Breast epithelium (tissue), 4 donors: ENCODE measurements at regions not wholly inside any gene's neighbourhood (a gene's known extent, or its start where the extent isn't known, plus 50 kb on each side); places are given as distances from the start of the nearest gene placed in this dataset.

ENCODE experiments used
- DNase-seq, 2 donors: peaks; one replicate each; pipeline ENCODE4 v3.0.0-alpha.2; 2019; ENCODE audit warnings: low spot score in 2 of 2
- H3K27ac ChIP-seq, 2 donors: fragments of 200-600 bp; sonication (generic) in 1 of 2; one replicate each; pipeline ENCODE4 v1.5.1; 2016 to 2019; ENCODE audit warnings: mild to moderate bottlenecking in 1 of 2
- H3K27me3 ChIP-seq, 2 donors: fragments of 200-600 bp; sonication (generic) in 1 of 2; one replicate each; pipeline versions ENCODE4 v1.5.1 to v1.6.0; 2017 to 2019; ENCODE audit warnings: control low read depth in 1 of 2, mild to moderate bottlenecking in 1 of 2
- H3K36me3 ChIP-seq: fragments of 200-600 bp; one replicate; pipeline ENCODE4 v1.5.1; 2019
- H3K4me1 ChIP-seq, 2 donors: fragments of 200-600 bp; sonication (generic); one replicate each; pipeline ENCODE4 v1.5.1; 2016 to 2019; ENCODE audit warnings: control low read depth in 1 of 2
- H3K4me3 ChIP-seq, 3 donors: fragments of 200-600 bp; sonication (generic); 1 replicate in 2 of 3; 2 replicates in 1 of 3; pipeline ENCODE4 v1.5.1; 2016 to 2019; ENCODE audit warnings: mild to moderate bottlenecking in 3 of 3, moderate library complexity in 2 of 3
- H3K9me3 ChIP-seq, 2 donors: fragments of 200-600 bp; sonication (generic) in 1 of 2; one replicate each; pipeline ENCODE4 v1.5.1; 2016 to 2019; ENCODE audit warnings: control low read depth in 1 of 2
- CTCF ChIP-seq, 3 donors: fragments of 450-650 bp; IDR thresholded peaks; one replicate each; pipeline ENCODE4 v1.5.1; 2016 to 2017; ENCODE audit warnings: antibody characterized with exemption in 3 of 3, mild to moderate bottlenecking in 3 of 3, moderate library complexity in 3 of 3
- POLR2A ChIP-seq: fragments of 450-650 bp; IDR thresholded peaks from one replicate; pipeline ENCODE4 v1.6.1; 2016; ENCODE audit warnings: antibody characterized with exemption, mild to moderate bottlenecking, moderate library complexity
- POLR2AphosphoS5 ChIP-seq, 3 donors: sonication (generic); formaldehyde crosslinking; IDR thresholded peaks; one replicate each; pipeline ENCODE4 v1.6.1; 2017; ENCODE audit warnings: antibody characterized with exemption in 3 of 3
- intact Hi-C: fragments of 100-400 bp; cut with DNase I; formaldehyde crosslinking; loops from one replicate; pipeline ENCODE4 v1.15.1; 2023; ENCODE audit warnings: low total_unique reads

DNA sequence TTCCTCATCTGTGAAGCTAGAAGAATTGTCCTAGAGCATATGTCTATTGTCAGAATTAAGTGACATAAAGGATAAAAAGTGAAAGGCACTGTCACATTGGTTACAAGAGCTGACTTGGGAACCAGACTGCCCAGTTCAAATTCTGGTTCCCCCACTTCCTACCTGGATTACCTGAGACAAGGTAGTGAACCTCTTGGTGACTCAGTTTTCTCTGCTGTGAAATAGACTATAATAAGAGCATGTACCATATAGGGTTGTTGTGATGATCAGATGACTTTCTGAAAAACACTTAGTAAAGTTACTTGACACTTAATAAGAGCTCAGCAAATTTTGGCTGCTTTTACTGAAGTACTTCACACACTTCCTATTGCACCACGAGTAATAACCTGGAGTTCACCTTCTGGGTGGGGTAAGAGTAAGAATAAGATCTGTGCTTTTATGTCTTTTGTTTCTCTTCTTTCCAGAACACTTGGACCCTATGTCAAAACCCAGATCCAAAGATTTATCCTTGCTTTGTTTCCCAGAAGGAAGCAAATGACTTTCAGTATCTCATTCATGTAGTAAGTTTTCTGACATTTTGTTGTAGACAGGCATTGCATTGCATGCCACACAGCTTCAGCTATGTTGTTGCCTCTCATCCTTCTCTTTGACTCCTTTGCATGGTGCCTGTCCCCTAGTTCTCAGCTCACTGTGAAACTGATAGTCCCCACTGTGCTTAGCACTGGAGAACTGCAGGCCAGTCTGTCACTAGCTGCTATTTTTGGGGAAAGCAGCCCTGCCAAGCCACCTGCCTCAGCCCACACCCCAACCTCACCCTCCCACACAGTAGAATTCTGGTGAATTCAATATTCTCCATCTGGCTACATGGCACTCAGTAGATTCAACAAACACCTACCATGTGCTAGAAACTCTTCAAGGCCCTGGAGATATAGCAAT lies 121.8 kb upstream of the POU2AF2 start:
- Histone ChIP-seq H3K4me1 (no peaks in the 10 kb centered on the region), H3K27ac (no peak overlapping the region), H3K27me3 (no peaks in the 10 kb centered on the region), H3K9me3 (no peaks in the 10 kb centered on the region), H3K36me3 (no peaks in the 10 kb centered on the region), H3K4me3 (no peak overlapping the region)
- intact Hi-C loops: no loop called here
- no peak for DNase-seq
- TF ChIP-seq CTCF (IDR thresholded peaks at IDR 0.05) (no peak), POLR2AphosphoS5 (IDR thresholded peaks at IDR 0.05) (no peak), POLR2A (no peak)

GRCh38 chr11:111120696-111121302 lies 124.7 kb upstream of the POU2AF2 start:
- H3K27ac ChIP-seq: no peak overlapping the region
- H3K36me3 ChIP-seq: no peaks in the 10 kb centered on the region
- no peaks in the 10 kb centered on the region for H3K4me1 ChIP-seq
- intact Hi-C loops: no loop called here
- H3K4me3 ChIP-seq: no peak overlapping the region
- DNase-seq: no peak
- H3K9me3 ChIP-seq: no peaks in the 10 kb centered on the region
- no peak for TF ChIP-seq POLR2A
- TF ChIP-seq CTCF (IDR thresholded peaks at IDR 0.05): no peak
- no peak for TF ChIP-seq POLR2AphosphoS5 (IDR thresholded peaks at IDR 0.05)
- no peaks in the 10 kb centered on the region for H3K27me3 ChIP-seq

DNA sequence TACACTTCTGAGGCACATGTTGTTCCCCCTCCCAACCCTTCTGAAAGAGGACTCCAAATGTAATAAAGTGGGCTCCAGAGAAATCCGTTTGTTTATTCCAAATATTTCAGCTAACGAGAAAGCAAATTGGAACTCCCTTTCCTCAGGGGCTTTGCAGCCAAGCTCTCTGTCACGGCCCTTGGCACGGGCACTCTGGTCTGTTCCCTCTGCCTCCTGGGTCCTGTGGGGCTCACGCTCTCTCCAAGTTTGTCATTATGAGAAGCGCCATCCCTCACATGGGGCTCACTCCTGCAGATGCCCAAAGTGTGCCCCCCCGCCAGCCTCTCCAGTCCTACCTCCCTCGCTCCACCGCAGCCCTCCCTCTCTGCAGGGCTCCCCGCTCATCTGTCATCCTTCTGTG lies 125.4 kb upstream of the POU2AF2 start:
- intact Hi-C loops: no loop called here
- no peaks in the 10 kb centered on the region for H3K27me3 ChIP-seq
- H3K4me1 ChIP-seq: no peaks in the 10 kb centered on the region
- no peak for TF ChIP-seq CTCF (IDR thresholded peaks at IDR 0.05)
- TF ChIP-seq POLR2A: no peak
- no peak for TF ChIP-seq POLR2AphosphoS5 (IDR thresholded peaks at IDR 0.05)
- no peaks in the 10 kb centered on the region for H3K9me3 ChIP-seq
- H3K4me3 ChIP-seq: no peak overlapping the region
- no peak overlapping the region for H3K27ac ChIP-seq
- no peak for DNase-seq
- H3K36me3 ChIP-seq: no peaks in the 10 kb centered on the region

DNA sequence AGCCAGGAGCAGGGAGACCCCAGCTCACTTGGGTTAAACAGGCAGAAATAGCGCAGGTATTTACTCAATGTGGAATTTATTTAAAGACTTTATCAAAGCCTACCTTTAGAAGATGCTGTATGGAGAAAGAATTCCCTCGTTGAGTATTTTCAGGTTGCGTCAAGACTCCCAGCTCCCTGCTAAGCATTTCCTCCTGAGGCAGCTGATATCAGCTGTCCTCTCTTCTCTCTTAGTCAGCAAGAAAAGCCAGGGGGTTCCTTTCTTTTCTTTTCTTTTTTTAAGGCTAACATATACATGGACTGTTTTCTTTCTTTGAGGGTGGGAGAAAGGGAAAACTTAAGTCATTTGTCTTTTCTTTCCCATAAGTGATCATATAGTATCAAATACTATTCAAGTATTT lies 125.8 kb upstream of the POU2AF2 start:
- TF ChIP-seq CTCF (IDR thresholded peaks at IDR 0.05): no peak
- TF ChIP-seq POLR2AphosphoS5 (IDR thresholded peaks at IDR 0.05): no peak
- TF ChIP-seq POLR2A: no peak
- intact Hi-C loops: no loop called here
- no peaks in the 10 kb centered on the region for H3K27me3 ChIP-seq
- no peaks in the 10 kb centered on the region for H3K36me3 ChIP-seq
- DNase-seq: no peak
- H3K4me1 ChIP-seq: no peaks in the 10 kb centered on the region
- no peak overlapping the region for H3K27ac ChIP-seq
- H3K9me3 ChIP-seq: no peaks in the 10 kb centered on the region
- H3K4me3 ChIP-seq: no peak overlapping the region

DNA sequence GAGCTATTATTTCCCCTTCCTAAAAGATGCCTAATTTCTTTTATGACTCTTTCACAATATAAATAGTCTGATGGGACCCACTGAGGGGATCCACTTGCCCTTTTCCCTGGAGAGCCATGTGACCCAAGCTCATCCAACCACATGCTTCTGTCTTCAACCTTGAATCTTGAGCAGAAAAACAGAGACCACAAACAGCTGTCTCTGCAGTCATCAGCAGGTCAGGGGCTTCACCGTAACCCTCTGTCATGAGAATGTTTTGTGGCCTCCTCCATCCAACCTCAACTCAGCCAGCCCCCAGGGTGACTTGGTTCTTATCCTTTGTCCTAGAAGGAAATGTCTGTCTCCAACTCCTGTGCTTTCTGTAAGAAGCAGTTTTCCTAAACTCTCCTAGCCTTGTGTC lies 129.6 kb upstream of the POU2AF2 start:
- no peak overlapping the region for H3K27ac ChIP-seq
- H3K27me3 ChIP-seq: no peaks in the 10 kb centered on the region
- intact Hi-C loops: no loop called here
- no peak overlapping the region for H3K4me3 ChIP-seq
- H3K9me3 ChIP-seq: no peaks in the 10 kb centered on the region
- no peak for TF ChIP-seq CTCF (IDR thresholded peaks at IDR 0.05)
- TF ChIP-seq POLR2A: no peak
- TF ChIP-seq POLR2AphosphoS5 (IDR thresholded peaks at IDR 0.05): no peak
- no peaks in the 10 kb centered on the region for H3K36me3 ChIP-seq
- H3K4me1 ChIP-seq: no peaks in the 10 kb centered on the region
- DNase-seq: no peak
